ENCODE measurements at regions not wholly inside any gene's neighbourhood (a gene's known extent, or its start where the extent isn't known, plus 50 kb on each side); places are given as distances from the start of the nearest gene placed in this dataset.
"Not testable (repeated sequence)": the region's sequence is repeated elsewhere in the genome, so short reads cannot be mapped to it uniquely, and the experiment has no call there.

GRCh38 chr22:33986954-33987353, 66.7 kb upstream of the LARGE1 start:
- ChIA-PET POLR2A (interaction anchor here (1.0 kb wide), 1 partner anchor 66 kb away, joined by 4 read pairs; no protein-coding TSS in a partner anchor), CTCF (interaction anchor here (0.7 to 0.8 kb wide), 2 partner anchors 9 to 124 kb away, joined by 3 to 4 read pairs; no protein-coding TSS in a partner anchor)
- ATAC-seq (peak; percentile 72), DNase-seq (ENCODE audit: low spot score) (no peak)
- no peaks in the 10 kb centered on the region for H3K36me3 Mint-ChIP-seq
- peak overlapping the region; percentile 44 for H3K27ac Mint-ChIP-seq
- H3K27me3 Mint-ChIP-seq (ENCODE audit: low read depth) = no peaks in the 10 kb centered on the region
- H3K9me3 Mint-ChIP-seq = peaks cover 5% of the 10 kb centered on the region; the same call in 1 of the 2 replicates
- H3K4me1 Mint-ChIP-seq = peaks cover 52% of the 10 kb centered on the region
- TF ChIP-seq, protein P1, sequence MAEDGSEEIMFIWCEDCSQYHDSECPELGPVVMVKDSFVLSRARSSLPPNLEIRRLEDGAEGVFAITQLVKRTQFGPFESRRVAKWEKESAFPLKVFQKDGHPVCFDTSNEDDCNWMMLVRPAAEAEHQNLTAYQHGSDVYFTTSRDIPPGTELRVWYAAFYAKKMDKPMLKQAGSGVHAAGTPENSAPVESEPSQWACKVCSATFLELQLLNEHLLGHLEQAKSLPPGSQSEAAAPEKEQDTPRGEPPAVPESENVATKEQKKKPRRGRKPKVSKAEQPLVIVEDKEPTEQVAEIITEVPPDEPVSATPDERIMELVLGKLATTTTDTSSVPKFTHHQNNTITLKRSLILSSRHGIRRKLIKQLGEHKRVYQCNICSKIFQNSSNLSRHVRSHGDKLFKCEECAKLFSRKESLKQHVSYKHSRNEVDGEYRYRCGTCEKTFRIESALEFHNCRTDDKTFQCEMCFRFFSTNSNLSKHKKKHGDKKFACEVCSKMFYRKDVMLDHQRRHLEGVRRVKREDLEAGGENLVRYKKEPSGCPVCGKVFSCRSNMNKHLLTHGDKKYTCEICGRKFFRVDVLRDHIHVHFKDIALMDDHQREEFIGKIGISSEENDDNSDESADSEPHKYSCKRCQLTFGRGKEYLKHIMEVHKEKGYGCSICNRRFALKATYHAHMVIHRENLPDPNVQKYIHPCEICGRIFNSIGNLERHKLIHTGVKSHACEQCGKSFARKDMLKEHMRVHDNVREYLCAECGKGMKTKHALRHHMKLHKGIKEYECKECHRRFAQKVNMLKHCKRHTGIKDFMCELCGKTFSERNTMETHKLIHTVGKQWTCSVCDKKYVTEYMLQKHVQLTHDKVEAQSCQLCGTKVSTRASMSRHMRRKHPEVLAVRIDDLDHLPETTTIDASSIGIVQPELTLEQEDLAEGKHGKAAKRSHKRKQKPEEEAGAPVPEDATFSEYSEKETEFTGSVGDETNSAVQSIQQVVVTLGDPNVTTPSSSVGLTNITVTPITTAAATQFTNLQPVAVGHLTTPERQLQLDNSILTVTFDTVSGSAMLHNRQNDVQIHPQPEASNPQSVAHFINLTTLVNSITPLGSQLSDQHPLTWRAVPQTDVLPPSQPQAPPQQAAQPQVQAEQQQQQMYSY (CRISPR knock-in tag; IDR thresholded peaks at IDR 0.05) = peak; percentile 74; the same call in 1 of the 2 replicates
- no peak for TF ChIP-seq KAT7 (CRISPR knock-in tag; IDR thresholded peaks at IDR 0.05; ENCODE audit: borderline replicate concordance)
- H3K4me3 Mint-ChIP-seq = peak overlapping the region; percentile 22

DNA sequence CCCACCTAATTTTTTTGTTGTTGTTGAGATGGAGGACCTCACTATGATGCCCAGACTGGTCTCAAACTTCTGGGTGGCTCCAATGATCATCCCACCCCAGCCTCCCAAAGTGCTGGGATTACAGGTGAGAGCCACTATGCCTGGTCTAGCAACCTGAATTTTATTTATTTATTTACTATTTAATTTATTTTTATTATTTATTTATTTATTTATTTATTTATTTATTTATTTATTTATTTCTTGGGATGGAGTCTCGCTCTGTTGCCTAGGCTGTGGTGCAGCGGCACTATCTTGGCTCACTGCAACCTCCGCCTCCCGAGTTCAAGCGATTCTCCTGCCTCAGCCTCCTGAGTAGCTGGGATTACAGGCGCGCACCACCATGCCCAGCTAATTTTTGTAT, 69.0 kb upstream of the LARGE1 start:
- CTCF ChIA-PET = not testable (repeated sequence)

DNA sequence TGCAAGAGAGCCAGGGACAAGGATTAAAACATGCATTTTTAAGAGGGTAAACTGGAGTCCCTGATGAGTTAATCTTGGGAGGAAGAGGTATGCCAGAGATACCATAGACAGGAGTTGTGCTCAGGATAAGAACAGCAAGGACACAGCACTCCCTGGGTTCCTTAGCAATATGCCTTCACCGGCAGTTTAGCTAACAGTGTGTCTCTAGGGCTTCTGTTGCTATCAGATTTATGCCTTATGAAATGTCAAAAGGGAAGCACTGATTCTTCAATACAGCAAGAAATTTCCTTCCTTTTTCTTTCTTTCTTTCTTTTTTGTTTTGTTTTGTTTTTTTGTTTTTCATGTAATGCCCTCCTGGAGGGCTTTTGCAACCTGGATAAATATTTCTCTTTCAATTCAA, 71.3 kb upstream of the LARGE1 start:
- ATAC-seq (no peak), DNase-seq (ENCODE audit: low spot score) (no peak)
- no peak for TF ChIP-seq JAZF1 (CRISPR knock-in tag; IDR thresholded peaks at IDR 0.05)
- no peak for TF ChIP-seq GABPB1 (CRISPR knock-in tag; IDR thresholded peaks at IDR 0.05)
- TF ChIP-seq, protein P2, sequence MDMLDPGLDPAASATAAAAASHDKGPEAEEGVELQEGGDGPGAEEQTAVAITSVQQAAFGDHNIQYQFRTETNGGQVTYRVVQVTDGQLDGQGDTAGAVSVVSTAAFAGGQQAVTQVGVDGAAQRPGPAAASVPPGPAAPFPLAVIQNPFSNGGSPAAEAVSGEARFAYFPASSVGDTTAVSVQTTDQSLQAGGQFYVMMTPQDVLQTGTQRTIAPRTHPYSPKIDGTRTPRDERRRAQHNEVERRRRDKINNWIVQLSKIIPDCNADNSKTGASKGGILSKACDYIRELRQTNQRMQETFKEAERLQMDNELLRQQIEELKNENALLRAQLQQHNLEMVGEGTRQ (CRISPR knock-in tag; IDR thresholded peaks at IDR 0.05) = no peak
- peaks cover 10% of the 10 kb centered on the region for H3K9me3 Mint-ChIP-seq
- H3K36me3 Mint-ChIP-seq = 0 out of 2 replicates have a peak, but pooled peaks cover 3% of the 10 kb centered on the region
- H3K27me3 Mint-ChIP-seq (ENCODE audit: low read depth) = no peaks in the 10 kb centered on the region; the same call in 1 of the 2 replicates
- H3K4me1 Mint-ChIP-seq = peaks cover 26% of the 10 kb centered on the region
- CTCF ChIA-PET = no interaction called here
- no peak overlapping the region for H3K4me3 Mint-ChIP-seq
- POLR2A ChIA-PET = no interaction called here
- no peak overlapping the region; the same call in 1 of the 2 replicates for H3K27ac Mint-ChIP-seq

More for the DNA sequence above, 69.0 kb upstream of the LARGE1 start:
- DNase-seq (ENCODE audit: low spot score); H3K9me3 Mint-ChIP-seq; H3K36me3 Mint-ChIP-seq; H3K27me3 Mint-ChIP-seq (ENCODE audit: low read depth); H3K27ac Mint-ChIP-seq; POLR2A ChIA-PET; H3K4me3 Mint-ChIP-seq; ATAC-seq: not testable (repeated sequence)
- TF ChIP-seq HMGA2 (CRISPR knock-in tag; IDR thresholded peaks at IDR 0.05) = peak; percentile 83; the same call in 1 of the 2 replicates
- peaks cover 49% of the 10 kb centered on the region for H3K4me1 Mint-ChIP-seq

DNA sequence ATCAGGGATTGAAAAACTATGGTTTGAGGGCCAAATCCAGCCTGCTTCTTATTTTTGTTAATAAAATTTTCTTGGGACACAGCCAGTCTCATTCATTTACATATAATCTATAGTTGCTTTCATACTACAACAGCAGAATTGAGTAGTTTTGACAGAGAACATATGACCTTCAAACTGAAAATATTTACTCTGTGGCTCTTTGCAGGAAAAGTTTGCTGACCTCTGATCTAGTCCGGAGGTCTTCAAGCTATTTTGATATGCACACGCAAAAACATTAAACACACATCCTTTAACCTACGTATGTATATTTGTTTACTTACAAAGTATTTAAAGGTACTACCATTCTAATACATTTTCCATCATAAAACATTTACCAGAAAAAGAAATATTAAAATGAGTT, 76.5 kb upstream of the LARGE1 start:
- Mint-ChIP-seq H3K27ac (no peak overlapping the region), H3K4me3 (no peak overlapping the region), H3K36me3 (peaks cover 41% of the 10 kb centered on the region), H3K9me3 (peaks cover 55% of the 10 kb centered on the region), H3K4me1 (peaks cover 2% of the 10 kb centered on the region), H3K27me3 (ENCODE audit: low read depth) (peaks cover 6% of the 10 kb centered on the region)
- CTCF ChIA-PET = no interaction called here
- DNase-seq (ENCODE audit: low spot score) (no peak), ATAC-seq (no peak)
- POLR2A ChIA-PET = no interaction called here
- TF ChIP-seq ZNF671 (CRISPR knock-in tag; IDR thresholded peaks at IDR 0.05) (no peak), FOXK1 (CRISPR knock-in tag; IDR thresholded peaks at IDR 0.05) (no peak), CBFB (CRISPR knock-in tag; IDR thresholded peaks at IDR 0.05; ENCODE audit: low read depth) (no peak), ATF2 (CRISPR knock-in tag; IDR thresholded peaks at IDR 0.05; ENCODE audit: borderline replicate concordance, low read depth) (no peak), ATF6 (CRISPR knock-in tag; IDR thresholded peaks at IDR 0.05) (no peak), MYBL2 (CRISPR knock-in tag; IDR thresholded peaks at IDR 0.05) (no peak), FOXP1 (CRISPR knock-in tag; IDR thresholded peaks at IDR 0.05; ENCODE audit: borderline replicate concordance) (no peak), RORB (CRISPR knock-in tag; IDR thresholded peaks at IDR 0.05) (no peak), GABPB1 (CRISPR knock-in tag; IDR thresholded peaks at IDR 0.05) (no peak)
- TF ChIP-seq, protein P3, sequence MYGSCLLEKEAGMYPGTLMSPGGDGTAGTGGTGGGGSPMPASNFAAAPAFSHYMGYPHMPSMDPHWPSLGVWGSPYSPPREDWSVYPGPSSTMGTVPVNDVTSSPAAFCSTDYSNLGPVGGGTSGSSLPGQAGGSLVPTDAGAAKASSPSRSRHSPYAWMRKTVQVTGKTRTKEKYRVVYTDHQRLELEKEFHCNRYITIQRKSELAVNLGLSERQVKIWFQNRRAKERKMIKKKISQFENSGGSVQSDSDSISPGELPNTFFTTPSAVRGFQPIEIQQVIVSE (CRISPR knock-in tag; IDR thresholded peaks at IDR 0.05; ENCODE audit: borderline replicate concordance) = no peak
- TF ChIP-seq, protein P4, sequence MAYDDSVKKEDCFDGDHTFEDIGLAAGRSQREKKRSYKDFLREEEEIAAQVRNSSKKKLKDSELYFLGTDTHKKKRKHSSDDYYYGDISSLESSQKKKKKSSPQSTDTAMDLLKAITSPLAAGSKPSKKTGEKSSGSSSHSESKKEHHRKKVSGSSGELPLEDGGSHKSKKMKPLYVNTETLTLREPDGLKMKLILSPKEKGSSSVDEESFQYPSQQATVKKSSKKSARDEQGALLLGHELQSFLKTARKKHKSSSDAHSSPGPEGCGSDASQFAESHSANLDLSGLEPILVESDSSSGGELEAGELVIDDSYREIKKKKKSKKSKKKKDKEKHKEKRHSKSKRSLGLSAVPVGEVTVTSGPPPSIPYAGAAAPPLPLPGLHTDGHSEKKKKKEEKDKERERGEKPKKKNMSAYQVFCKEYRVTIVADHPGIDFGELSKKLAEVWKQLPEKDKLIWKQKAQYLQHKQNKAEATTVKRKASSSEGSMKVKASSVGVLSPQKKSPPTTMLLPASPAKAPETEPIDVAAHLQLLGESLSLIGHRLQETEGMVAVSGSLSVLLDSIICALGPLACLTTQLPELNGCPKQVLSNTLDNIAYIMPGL (CRISPR knock-in tag; IDR thresholded peaks at IDR 0.05) = no peak
- TF ChIP-seq, protein P5, sequence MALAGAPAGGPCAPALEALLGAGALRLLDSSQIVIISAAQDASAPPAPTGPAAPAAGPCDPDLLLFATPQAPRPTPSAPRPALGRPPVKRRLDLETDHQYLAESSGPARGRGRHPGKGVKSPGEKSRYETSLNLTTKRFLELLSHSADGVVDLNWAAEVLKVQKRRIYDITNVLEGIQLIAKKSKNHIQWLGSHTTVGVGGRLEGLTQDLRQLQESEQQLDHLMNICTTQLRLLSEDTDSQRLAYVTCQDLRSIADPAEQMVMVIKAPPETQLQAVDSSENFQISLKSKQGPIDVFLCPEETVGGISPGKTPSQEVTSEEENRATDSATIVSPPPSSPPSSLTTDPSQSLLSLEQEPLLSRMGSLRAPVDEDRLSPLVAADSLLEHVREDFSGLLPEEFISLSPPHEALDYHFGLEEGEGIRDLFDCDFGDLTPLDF (CRISPR knock-in tag; IDR thresholded peaks at IDR 0.05) = no peak

Data from WTC11 (cell line).